WTC11 (cell line): ENCODE measurements at regions not wholly inside any gene's neighbourhood (a gene's known extent, or its start where the extent isn't known, plus 50 kb on each side); places are given as distances from the start of the nearest gene placed in this dataset.

ENCODE experiments used
- ATAC-seq: fragments of 200-7000 bp; cut with Tn5 transposase; 2 replicates; pipeline ENCODE4 v1.10.0; 2021; ENCODE audit warnings: mild to moderate bottlenecking, moderate library complexity
- CTCF ChIA-PET: fragments of 300-600 bp; sonication (Branson Sonifier 250); formaldehyde crosslinking; loops from one replicate; lab custom pipeline; 2021; ENCODE audit warnings: antibody characterized with exemption; lab: Charles Lee
- POLR2A ChIA-PET: fragments of 350-600 bp; sonication (Branson Sonifier 250); formaldehyde crosslinking; loops from one replicate; lab custom pipeline; 2021; ENCODE audit warnings: antibody characterized with exemption; lab: Charles Lee
- DNase-seq: peaks from one replicate; pipeline ENCODE4 v3.0.0; 2021; ENCODE audit warnings: low spot score
- H3K27ac Mint-ChIP-seq: 2 replicates; pipeline ENCODE4 v1.8.0; 2021; ENCODE audit warnings: mixed read lengths
- H3K27me3 Mint-ChIP-seq: 2 replicates; pipeline ENCODE4 v1.8.0; 2021; ENCODE audit warnings: low read depth, mild to moderate bottlenecking, moderate library complexity, mixed read lengths
- H3K36me3 Mint-ChIP-seq: 2 replicates; pipeline ENCODE4 v1.8.0; 2021; ENCODE audit warnings: mixed read lengths
- H3K4me1 Mint-ChIP-seq: 2 replicates; pipeline ENCODE4 v1.8.0; 2022; ENCODE audit warnings: mixed read lengths
- H3K4me3 Mint-ChIP-seq: 2 replicates; pipeline ENCODE4 v1.8.0; 2021; ENCODE audit warnings: mild to moderate bottlenecking, moderate library complexity, mixed read lengths
- H3K9me3 Mint-ChIP-seq: 2 replicates; pipeline ENCODE4 v1.8.0; 2021; ENCODE audit warnings: mixed read lengths
- ATF6 ChIP-seq: sonication (generic); formaldehyde crosslinking; IDR thresholded peaks from 2 replicates; pipeline ENCODE4 v1.8.1; 2023; ENCODE audit warnings: mild to moderate bottlenecking, missing genetic modification reagents
- CREM ChIP-seq: sonication (generic); formaldehyde crosslinking; IDR thresholded peaks from 2 replicates; pipeline ENCODE4 v1.8.1; 2022; ENCODE audit warnings: mild to moderate bottlenecking, missing genetic modification reagents, moderate library complexity
- E2F1 ChIP-seq: sonication (generic); formaldehyde crosslinking; IDR thresholded peaks from 2 replicates; pipeline ENCODE4 v1.8.0; 2022; ENCODE audit warnings: mild to moderate bottlenecking, missing genetic modification reagents
- E2F4 ChIP-seq: sonication (generic); formaldehyde crosslinking; IDR thresholded peaks from 2 replicates; pipeline ENCODE4 v1.8.1; 2022; ENCODE audit warnings: low read depth, mild to moderate bottlenecking, moderate library complexity, missing genetic modification reagents, borderline replicate concordance
- EMX1 ChIP-seq: fragments of 250-450 bp; sonication (Bioruptor Pico); IDR thresholded peaks from 2 replicates; pipeline ENCODE4 v1.8.0; 2021; ENCODE audit warnings: mild to moderate bottlenecking
- FOXJ3 ChIP-seq: sonication (generic); formaldehyde crosslinking; IDR thresholded peaks from 2 replicates; pipeline ENCODE4 v1.9.0; 2021; ENCODE audit warnings: missing genetic modification reagents, mild to moderate bottlenecking, borderline replicate concordance
- FOXP4 ChIP-seq: sonication (generic); formaldehyde crosslinking; IDR thresholded peaks from 2 replicates; pipeline ENCODE4 v1.8.0; 2022; ENCODE audit warnings: mild to moderate bottlenecking, missing genetic modification reagents
- GABPB1 ChIP-seq: sonication (generic); formaldehyde crosslinking; IDR thresholded peaks from 2 replicates; pipeline ENCODE4 v1.8.1; 2023; ENCODE audit warnings: mild to moderate bottlenecking, missing genetic modification reagents
- IRF1 ChIP-seq: sonication (generic); formaldehyde crosslinking; IDR thresholded peaks from 2 replicates; pipeline ENCODE4 v1.8.0; 2023; ENCODE audit warnings: missing genetic modification reagents
- JAZF1 ChIP-seq: fragments of 250-450 bp; sonication (Bioruptor Pico); IDR thresholded peaks from 2 replicates; pipeline ENCODE4 v1.9.0; 2021; ENCODE audit warnings: moderate library complexity, mild to moderate bottlenecking, inconsistent platforms
- MYBL2 ChIP-seq: sonication (generic); formaldehyde crosslinking; IDR thresholded peaks from 2 replicates; pipeline ENCODE4 v1.8.1; 2023; ENCODE audit warnings: mild to moderate bottlenecking, moderate library complexity, missing genetic modification reagents
- PREB ChIP-seq: sonication (generic); formaldehyde crosslinking; IDR thresholded peaks from 2 replicates; pipeline ENCODE4 v1.8.1; 2022; ENCODE audit warnings: mild to moderate bottlenecking, missing genetic modification reagents, moderate library complexity, borderline replicate concordance
- RELA ChIP-seq: sonication (generic); formaldehyde crosslinking; IDR thresholded peaks from 2 replicates; pipeline ENCODE4 v1.8.1; 2022; ENCODE audit warnings: missing genetic modification reagents, mild to moderate bottlenecking, borderline replicate concordance
- TCF7 ChIP-seq: sonication (generic); formaldehyde crosslinking; IDR thresholded peaks from 2 replicates; pipeline ENCODE4 v1.8.0; 2022; ENCODE audit warnings: mild to moderate bottlenecking, low read depth, missing genetic modification reagents, moderate library complexity
- TEAD4 ChIP-seq: sonication (generic); formaldehyde crosslinking; IDR thresholded peaks from 2 replicates; pipeline ENCODE4 v1.8.0; 2022; ENCODE audit warnings: mild to moderate bottlenecking, missing genetic modification reagents
- ZNF232 ChIP-seq: sonication (generic); formaldehyde crosslinking; IDR thresholded peaks from 2 replicates; pipeline ENCODE4 v1.8.0; 2022; ENCODE audit warnings: mild to moderate bottlenecking, missing genetic modification reagents
- ZNF263 ChIP-seq: sonication (generic); formaldehyde crosslinking; IDR thresholded peaks from 2 replicates; pipeline ENCODE4 v1.8.1; 2022; ENCODE audit warnings: low read depth, mild to moderate bottlenecking, moderate library complexity, missing genetic modification reagents
- ZNF317 ChIP-seq: sonication (generic); formaldehyde crosslinking; IDR thresholded peaks from 2 replicates; pipeline ENCODE4 v1.8.1; 2023; ENCODE audit warnings: low read depth, mild to moderate bottlenecking, moderate library complexity, missing genetic modification reagents, borderline replicate concordance
- ZNF423 ChIP-seq: fragments of 250-450 bp; sonication (Bioruptor Pico); IDR thresholded peaks from 2 replicates; pipeline ENCODE4 v2.1.2; 2022; ENCODE audit warnings: mild to moderate bottlenecking, moderate library complexity
- ZNF532 ChIP-seq: fragments of 250-450 bp; sonication (Bioruptor Pico); IDR thresholded peaks from 2 replicates; pipeline ENCODE4 v1.9.0; 2021; ENCODE audit warnings: mild to moderate bottlenecking, borderline replicate concordance

GRCh38 chr22:47372111-47372581 lies 609.7 kb downstream of the TBC1D22A start (continued):
- TF ChIP-seq ZNF532: no peak

- no peak for DNase-seq
- CTCF ChIA-PET: no interaction called here
Measured at GRCh38 chr22:47371263-47372090, 609.0 kb downstream of the TBC1D22A start.

More at GRCh38 chr22:47371263-47372090, 609.0 kb downstream of the TBC1D22A start:
- Mint-ChIP-seq H3K36me3 (no peaks in the 10 kb centered on the region), H3K27ac (no peak overlapping the region), H3K4me1 (no peaks in the 10 kb centered on the region), H3K9me3 (peaks cover 4% of the 10 kb centered on the region; the same call in 1 of the 2 replicates), H3K27me3 (peaks cover 12% of the 10 kb centered on the region), H3K4me3 (no peak overlapping the region)
- TF ChIP-seq TEAD4 (CRISPR knock-in tag): no peak
- no peak for TF ChIP-seq GABPB1 (CRISPR knock-in tag)
- TF ChIP-seq ZNF232 (CRISPR knock-in tag): no peak
- no peak for TF ChIP-seq E2F1 (CRISPR knock-in tag)
- TF ChIP-seq TCF7 (CRISPR knock-in tag): no peak
- no peak for TF ChIP-seq E2F4 (CRISPR knock-in tag)
- no peak for TF ChIP-seq CREM (CRISPR knock-in tag)
- TF ChIP-seq ATF6 (CRISPR knock-in tag): no peak
- no peak for TF ChIP-seq ZNF317 (CRISPR knock-in tag)
- TF ChIP-seq JAZF1 (CRISPR knock-in tag): no peak
- no peak for TF ChIP-seq FOXJ3 (CRISPR knock-in tag)
- no peak for TF ChIP-seq ZNF423
- TF ChIP-seq EMX1: no peak
- TF ChIP-seq FOXP4 (CRISPR knock-in tag): no peak
- no peak for TF ChIP-seq MYBL2 (CRISPR knock-in tag)
- no peak for TF ChIP-seq IRF1 (CRISPR knock-in tag)
- no peak for TF ChIP-seq ZNF263 (CRISPR knock-in tag)
- no peak for TF ChIP-seq RELA (CRISPR knock-in tag)
- no peak for TF ChIP-seq PREB (CRISPR knock-in tag)
- POLR2A ChIA-PET: no interaction called here
- ATAC-seq: no peak
